ENCODE measurements at regions not wholly inside any gene's neighbourhood (a gene's known extent, or its start where the extent isn't known, plus 50 kb on each side); places are given as distances from the start of the nearest gene placed in this dataset.
"Not testable (repeated sequence)": the region's sequence is repeated elsewhere in the genome, so short reads cannot be mapped to it uniquely, and the experiment has no call there.

- H3K27ac ChIP-seq (ENCODE audit: low read length): no peak overlapping the region
- POLR2A ChIA-PET (ENCODE audit: unreplicated experiment): no interaction called here
Measured at GRCh38 chrX:75603833-75604232, 81.0 kb upstream of the ZDHHC15 start.

GRCh38 chrX:75602022-75602421 is 79.2 kb upstream of the ZDHHC15 start:
- H3K4me3 ChIP-seq (ENCODE audit: low read length); H3K27ac ChIP-seq (ENCODE audit: low read length); DNase-seq; H3K9ac ChIP-seq (ENCODE audit: low read length); H3K9me2 ChIP-seq (replicated peaks; ENCODE audit: low read length); H3K36me3 ChIP-seq (ENCODE audit: low read depth, low read length); ATAC-seq; H3K27me3 ChIP-seq (ENCODE audit: low read length); H3K9me3 ChIP-seq (ENCODE audit: low read length); CTCF ChIA-PET; H3K4me1 ChIP-seq (ENCODE audit: insufficient read depth, low read length); H3F3A ChIP-seq (ENCODE audit: low read length, unreplicated experiment); H4K20me1 ChIP-seq (ENCODE audit: low read length); H3K79me2 ChIP-seq (ENCODE audit: low read length); H2AFZ ChIP-seq (ENCODE audit: low read length); BruUV-seq (replicated peaks); POLR2A ChIA-PET (ENCODE audit: unreplicated experiment); H3K4me2 ChIP-seq (ENCODE audit: low read length): not testable (repeated sequence)
- intact Hi-C loops (cut with micrococcal nuclease): loop anchor here (10.0 kb wide), 1 partner anchor 567 kb away; no protein-coding TSS in a partner anchor

More at GRCh38 chrX:75603833-75604232, 81.0 kb upstream of the ZDHHC15 start:
- peak; percentile 43 for DNase-seq
- Histone ChIP-seq H3K27me3 (ENCODE audit: low read length) (no peaks in the 10 kb centered on the region), H3K4me1 (ENCODE audit: insufficient read depth, low read length) (no peaks in the 10 kb centered on the region), H3K9me3 (ENCODE audit: low read length) (no peaks in the 10 kb centered on the region), H4K20me1 (ENCODE audit: low read length) (no peaks in the 10 kb centered on the region), H3K9me2 (replicated peaks; ENCODE audit: low read length) (no peaks in the 10 kb centered on the region), H3F3A (ENCODE audit: low read length, unreplicated experiment) (no peaks in the 10 kb centered on the region), H3K4me2 (ENCODE audit: low read length) (no peak overlapping the region), H3K79me2 (ENCODE audit: low read length) (no peaks in the 10 kb centered on the region), H3K4me3 (ENCODE audit: low read length) (no peak overlapping the region), H2AFZ (ENCODE audit: low read length) (no peak overlapping the region), H3K36me3 (ENCODE audit: low read depth, low read length) (no peaks in the 10 kb centered on the region), H3K9ac (ENCODE audit: low read length) (no peak overlapping the region)
- CTCF ChIA-PET: no interaction called here
- intact Hi-C loops (cut with micrococcal nuclease): loop anchor here (10.0 kb wide), 1 partner anchor 569 kb away; no protein-coding TSS in a partner anchor
- peak; percentile 65 for TF ChIP-seq CTCF (conservative IDR thresholded peaks at IDR 0.05; ENCODE audit: low read depth, low read length)
- TF ChIP-seq EZH2 (IDR thresholded peaks at IDR 0.05; ENCODE audit: low read length, unreplicated experiment): no peak
- TF ChIP-seq EZH2phosphoT487 (IDR thresholded peaks at IDR 0.05; ENCODE audit: borderline replicate concordance, low read length): no peak
- no TSS peak for BruUV-seq (replicated peaks)
- no peak for ATAC-seq

- Histone ChIP-seq H3K4me1 (ENCODE audit: insufficient read depth, low read length) (no peaks in the 10 kb centered on the region), H3K4me3 (ENCODE audit: low read length) (no peak overlapping the region), H3K79me2 (ENCODE audit: low read length) (no peaks in the 10 kb centered on the region), H3K27ac (ENCODE audit: low read length) (no peak overlapping the region), H3K36me3 (ENCODE audit: low read depth, low read length) (no peaks in the 10 kb centered on the region), H3K27me3 (ENCODE audit: low read length) (no peaks in the 10 kb centered on the region), H3K9ac (ENCODE audit: low read length) (no peak overlapping the region), H3K9me2 (replicated peaks; ENCODE audit: low read length) (no peaks in the 10 kb centered on the region), H3K9me3 (ENCODE audit: low read length) (no peaks in the 10 kb centered on the region), H3K4me2 (ENCODE audit: low read length) (no peak overlapping the region), H2AFZ (ENCODE audit: low read length) (no peak overlapping the region), H4K20me1 (ENCODE audit: low read length) (no peaks in the 10 kb centered on the region), H3F3A (ENCODE audit: low read length, unreplicated experiment) (no peaks in the 10 kb centered on the region)
- intact Hi-C loops (cut with micrococcal nuclease): no loop called here
- ATAC-seq (no peak), DNase-seq (no peak)
- no peak for TF ChIP-seq EZH2phosphoT487 (IDR thresholded peaks at IDR 0.05; ENCODE audit: borderline replicate concordance, low read length)
- no peak for TF ChIP-seq CTCF (conservative IDR thresholded peaks at IDR 0.05; ENCODE audit: low read depth, low read length)
- TF ChIP-seq EZH2 (IDR thresholded peaks at IDR 0.05; ENCODE audit: low read length, unreplicated experiment): no peak
- BruUV-seq (replicated peaks): no TSS peak
- ChIA-PET CTCF (no interaction called here), POLR2A (ENCODE audit: unreplicated experiment) (no interaction called here)
Measured at GRCh38 chrX:75596178-75596577, 73.3 kb upstream of the ZDHHC15 start.

GRCh38 chrX:75593186-75593585 is 70.3 kb upstream of the ZDHHC15 start:
- H3K4me3 ChIP-seq (ENCODE audit: low read length); CTCF ChIA-PET; POLR2A ChIA-PET (ENCODE audit: unreplicated experiment); H2AFZ ChIP-seq (ENCODE audit: low read length); H3K27ac ChIP-seq (ENCODE audit: low read length); H3K79me2 ChIP-seq (ENCODE audit: low read length); DNase-seq; H3K27me3 ChIP-seq (ENCODE audit: low read length); H3K36me3 ChIP-seq (ENCODE audit: low read depth, low read length); H3K4me2 ChIP-seq (ENCODE audit: low read length); BruUV-seq (replicated peaks); H3K4me1 ChIP-seq (ENCODE audit: insufficient read depth, low read length); H3K9ac ChIP-seq (ENCODE audit: low read length); H3K9me2 ChIP-seq (replicated peaks; ENCODE audit: low read length); H3F3A ChIP-seq (ENCODE audit: low read length, unreplicated experiment); intact Hi-C loops (cut with micrococcal nuclease); H4K20me1 ChIP-seq (ENCODE audit: low read length); H3K9me3 ChIP-seq (ENCODE audit: low read length); ATAC-seq: not testable (repeated sequence)

Measured in PC-3 (cell line).